A549 (cell line): ENCODE measurements at regions not wholly inside any gene's neighbourhood (a gene's known extent, or its start where the extent isn't known, plus 50 kb on each side); places are given as distances from the start of the nearest gene placed in this dataset.
"Not testable (repeated sequence)": the region's sequence is repeated elsewhere in the genome, so short reads cannot be mapped to it uniquely, and the experiment has no call there.

Source experiments
- BHLHE40 ChIP-seq: IDR thresholded peaks from 2 replicates; pipeline ENCODE4 v1.6.1; 2012; ENCODE audit warnings: low read depth, low read length, inconsistent platforms
- CHD2 ChIP-seq: fragments of 150-350 bp; IDR thresholded peaks from 2 replicates; pipeline ENCODE4 v1.6.1; 2014; ENCODE audit warnings: low read length; ENCODE audit not compliant: partially characterized antibody
- CHD4 ChIP-seq: fragments of 200-600 bp; sonication (generic); IDR thresholded peaks from 2 replicates; pipeline ENCODE4 v1.6.1; 2016; ENCODE audit warnings: antibody characterized with exemption, mild to moderate bottlenecking, borderline replicate concordance
- JUN ChIP-seq, 2 experiments: fragments of >200 bp; sonication (Bioruptor Twin); formaldehyde crosslinking; IDR thresholded peaks; 2 replicates in 1 of 2; 3 replicates in 1 of 2; pipeline ENCODE4 v1.6.1; 2016 to 2017
- MAZ ChIP-seq: fragments of 150-350 bp; IDR thresholded peaks from 2 replicates; pipeline ENCODE4 v1.6.1; 2014; ENCODE audit warnings: antibody characterized with exemption, low read depth, low read length, borderline replicate concordance
- MYC ChIP-seq: IDR thresholded peaks from 2 replicates; pipeline ENCODE4 v1.6.1; 2012; ENCODE audit warnings: mild to moderate bottlenecking, inconsistent platforms, low read length, improper control_type of control experiment, borderline replicate concordance
- POLR2A ChIP-seq: IDR thresholded peaks from 2 replicates; pipeline ENCODE4 v1.6.1; 2012; ENCODE audit warnings: mild to moderate bottlenecking, low read length
- TF ChIP-seq, protein P1 (sequence below): fragments of >200 bp; sonication (Bioruptor Twin); formaldehyde crosslinking; IDR thresholded peaks from 3 replicates; pipeline ENCODE4 v1.5.1; 2016
- TF ChIP-seq, protein P2 (sequence below): IDR thresholded peaks from 2 replicates; pipeline ENCODE4 v1.6.1; 2012

DNA sequence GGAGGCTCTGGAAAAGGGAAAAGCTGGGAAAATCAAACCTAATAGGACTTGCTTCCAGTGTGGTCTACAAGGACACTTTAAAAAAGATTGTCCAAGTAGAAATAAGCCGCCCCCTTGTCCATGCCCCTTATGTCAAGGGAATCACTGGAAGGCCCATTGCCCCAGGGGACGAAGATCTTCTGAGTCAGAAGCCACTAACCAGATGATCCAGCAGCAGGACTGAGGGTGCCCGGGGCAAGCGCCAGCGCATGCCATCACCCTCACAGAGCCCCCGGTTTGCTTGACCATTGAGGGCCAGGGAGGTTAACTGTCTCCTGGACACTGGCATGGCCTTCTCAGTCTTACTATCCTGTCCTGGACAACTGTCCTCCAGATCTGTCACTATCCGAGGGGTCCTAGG, 164.9 kb upstream of the GCFC2 start:
- TF ChIP-seq CHD2; JUN (IDR thresholded peaks at IDR 0.05); MYC; MAZ; CHD4; POLR2A; BHLHE40: not testable (repeated sequence)
- TF ChIP-seq, protein P1, sequence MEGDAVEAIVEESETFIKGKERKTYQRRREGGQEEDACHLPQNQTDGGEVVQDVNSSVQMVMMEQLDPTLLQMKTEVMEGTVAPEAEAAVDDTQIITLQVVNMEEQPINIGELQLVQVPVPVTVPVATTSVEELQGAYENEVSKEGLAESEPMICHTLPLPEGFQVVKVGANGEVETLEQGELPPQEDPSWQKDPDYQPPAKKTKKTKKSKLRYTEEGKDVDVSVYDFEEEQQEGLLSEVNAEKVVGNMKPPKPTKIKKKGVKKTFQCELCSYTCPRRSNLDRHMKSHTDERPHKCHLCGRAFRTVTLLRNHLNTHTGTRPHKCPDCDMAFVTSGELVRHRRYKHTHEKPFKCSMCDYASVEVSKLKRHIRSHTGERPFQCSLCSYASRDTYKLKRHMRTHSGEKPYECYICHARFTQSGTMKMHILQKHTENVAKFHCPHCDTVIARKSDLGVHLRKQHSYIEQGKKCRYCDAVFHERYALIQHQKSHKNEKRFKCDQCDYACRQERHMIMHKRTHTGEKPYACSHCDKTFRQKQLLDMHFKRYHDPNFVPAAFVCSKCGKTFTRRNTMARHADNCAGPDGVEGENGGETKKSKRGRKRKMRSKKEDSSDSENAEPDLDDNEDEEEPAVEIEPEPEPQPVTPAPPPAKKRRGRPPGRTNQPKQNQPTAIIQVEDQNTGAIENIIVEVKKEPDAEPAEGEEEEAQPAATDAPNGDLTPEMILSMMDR, result not testable (repeated sequence)
- TF ChIP-seq, protein P2, sequence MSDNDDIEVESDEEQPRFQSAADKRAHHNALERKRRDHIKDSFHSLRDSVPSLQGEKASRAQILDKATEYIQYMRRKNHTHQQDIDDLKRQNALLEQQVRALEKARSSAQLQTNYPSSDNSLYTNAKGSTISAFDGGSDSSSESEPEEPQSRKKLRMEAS, result not testable (repeated sequence)
